Upper lobe of right lung (tissue), 1 donor: ENCODE measurements at regions not wholly inside any gene's neighbourhood (a gene's known extent, or its start where the extent isn't known, plus 50 kb on each side); places are given as distances from the start of the nearest gene placed in this dataset.
A peak's percentile ranks its signal among the peaks of the same experiment; 100 is the strongest.

Experiments
- ATAC-seq: fragments of 200-7000 bp; cut with Tn5 transposase; one replicate; pipeline ENCODE4 v1.9.1; 2020; ENCODE audit warnings: mild to moderate bottlenecking, moderate library complexity
- DNase-seq: peaks from one replicate; pipeline ENCODE4 v3.0.0-alpha.2; 2020
- H3K27ac ChIP-seq: fragments of 200-600 bp; one replicate; pipeline ENCODE4 v1.8.0; 2022
- H3K27me3 ChIP-seq: fragments of 200-600 bp; one replicate; pipeline ENCODE4 v1.8.0; 2022; ENCODE audit warnings: mild to moderate bottlenecking
- H3K36me3 ChIP-seq: fragments of 200-600 bp; one replicate; pipeline ENCODE4 v1.8.0; 2022
- H3K4me1 ChIP-seq: fragments of 200-600 bp; one replicate; pipeline ENCODE4 v1.8.0; 2022
- H3K4me3 ChIP-seq: fragments of 200-600 bp; one replicate; pipeline ENCODE4 v1.8.0; 2022; ENCODE audit warnings: mild to moderate bottlenecking
- H3K9me3 ChIP-seq: fragments of 200-600 bp; one replicate; pipeline ENCODE4 v1.8.0; 2022
- intact Hi-C: fragments of 100-400 bp; cut with DNase I; formaldehyde crosslinking; loops from one replicate; pipeline ENCODE4 v1.11.0; 2022
- TF ChIP-seq, protein P1 (sequence below): fragments of 200-600 bp; IDR thresholded peaks from one replicate; pipeline ENCODE4 v1.8.0; 2022; ENCODE audit warnings: antibody characterized with exemption
- donor health status: DM: no; HTN: yes; CAD: no; lungs with severe emphysema.

DNA sequence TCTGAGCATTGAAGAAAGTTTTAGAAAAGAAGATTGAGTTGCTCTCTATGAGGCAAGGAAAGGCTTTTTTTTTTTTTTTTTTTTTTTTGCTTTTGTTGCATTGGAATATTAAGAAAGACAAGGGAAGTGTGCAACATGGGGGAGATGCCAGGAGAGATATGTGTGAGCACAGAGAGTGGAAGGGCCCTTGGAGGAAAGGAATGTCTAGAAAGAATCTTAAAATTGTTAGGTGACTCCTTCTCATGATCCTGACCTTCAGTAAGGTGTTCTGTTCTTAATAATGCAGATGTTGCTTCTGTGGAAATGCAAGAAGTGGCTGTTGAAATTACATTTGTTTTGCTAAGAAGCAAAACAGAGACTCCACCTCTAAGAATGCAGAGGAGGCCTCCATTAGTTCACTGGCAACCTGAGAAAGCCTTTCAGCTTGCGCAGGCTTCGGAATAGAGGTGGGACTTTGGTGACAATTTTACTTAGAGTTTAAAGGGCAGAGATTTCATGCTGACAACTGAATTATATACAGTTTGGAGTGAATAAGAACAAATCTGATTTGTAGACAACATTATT lies 118.0 kb upstream of the ASCC3 start:
- DNase-seq (no peak), ATAC-seq (no peak)
- TF ChIP-seq, protein P1, sequence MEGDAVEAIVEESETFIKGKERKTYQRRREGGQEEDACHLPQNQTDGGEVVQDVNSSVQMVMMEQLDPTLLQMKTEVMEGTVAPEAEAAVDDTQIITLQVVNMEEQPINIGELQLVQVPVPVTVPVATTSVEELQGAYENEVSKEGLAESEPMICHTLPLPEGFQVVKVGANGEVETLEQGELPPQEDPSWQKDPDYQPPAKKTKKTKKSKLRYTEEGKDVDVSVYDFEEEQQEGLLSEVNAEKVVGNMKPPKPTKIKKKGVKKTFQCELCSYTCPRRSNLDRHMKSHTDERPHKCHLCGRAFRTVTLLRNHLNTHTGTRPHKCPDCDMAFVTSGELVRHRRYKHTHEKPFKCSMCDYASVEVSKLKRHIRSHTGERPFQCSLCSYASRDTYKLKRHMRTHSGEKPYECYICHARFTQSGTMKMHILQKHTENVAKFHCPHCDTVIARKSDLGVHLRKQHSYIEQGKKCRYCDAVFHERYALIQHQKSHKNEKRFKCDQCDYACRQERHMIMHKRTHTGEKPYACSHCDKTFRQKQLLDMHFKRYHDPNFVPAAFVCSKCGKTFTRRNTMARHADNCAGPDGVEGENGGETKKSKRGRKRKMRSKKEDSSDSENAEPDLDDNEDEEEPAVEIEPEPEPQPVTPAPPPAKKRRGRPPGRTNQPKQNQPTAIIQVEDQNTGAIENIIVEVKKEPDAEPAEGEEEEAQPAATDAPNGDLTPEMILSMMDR: no peak
- no peak overlapping the region for H3K4me3 ChIP-seq
- H3K27ac ChIP-seq: no peak overlapping the region
- intact Hi-C loops: no loop called here
- no peaks in the 10 kb centered on the region for H3K9me3 ChIP-seq
- no peaks in the 10 kb centered on the region for H3K27me3 ChIP-seq
- no peaks in the 10 kb centered on the region for H3K36me3 ChIP-seq
- H3K4me1 ChIP-seq: no peaks in the 10 kb centered on the region

DNA sequence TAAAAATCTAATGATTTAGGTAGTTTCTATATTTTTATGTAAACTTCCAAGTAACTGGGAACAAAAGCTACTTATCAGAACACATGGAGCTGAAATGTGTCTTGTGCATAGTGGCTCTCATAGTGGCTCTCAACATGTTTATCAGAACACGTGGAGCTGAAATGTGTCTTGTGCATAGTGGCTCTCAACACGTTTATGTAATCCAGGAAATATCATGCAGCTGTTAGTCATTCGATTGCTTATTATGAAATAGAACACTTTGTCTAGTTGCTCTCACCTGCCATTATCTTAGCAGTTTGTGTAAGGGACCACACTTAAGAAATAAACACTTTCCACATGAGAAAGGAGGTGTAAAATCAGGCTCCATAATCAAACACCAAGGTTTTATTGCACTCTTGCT lies 119.2 kb upstream of the ASCC3 start:
- H3K9me3 ChIP-seq: no peaks in the 10 kb centered on the region
- H3K4me3 ChIP-seq: no peak overlapping the region
- H3K36me3 ChIP-seq: no peaks in the 10 kb centered on the region
- TF ChIP-seq, protein P1: no peak
- intact Hi-C loops: no loop called here
- H3K27ac ChIP-seq: no peak overlapping the region
- no peaks in the 10 kb centered on the region for H3K4me1 ChIP-seq
- no peaks in the 10 kb centered on the region for H3K27me3 ChIP-seq
- peak; percentile 79 for ATAC-seq
- no peak for DNase-seq

DNA sequence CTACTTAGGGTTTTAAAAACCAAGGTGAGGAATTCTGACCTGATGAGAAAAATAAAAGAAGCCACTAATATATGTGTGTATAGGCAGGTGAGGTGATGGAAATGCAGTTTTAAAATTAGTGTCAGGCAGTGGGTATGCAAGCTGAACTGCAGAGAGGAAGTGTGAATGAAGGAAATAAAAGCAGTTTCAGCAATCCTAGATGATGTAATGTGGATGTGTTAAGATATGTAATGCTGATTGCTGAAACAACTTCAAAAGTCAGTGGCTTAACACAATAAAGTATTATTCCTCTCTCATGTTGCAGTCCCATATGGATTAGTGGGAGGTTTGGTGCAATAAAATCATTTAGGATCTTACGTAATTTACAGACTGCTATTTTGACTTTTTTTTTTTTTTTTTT lies 119.9 kb upstream of the ASCC3 start:
- DNase-seq (no peak), ATAC-seq (no peak)
- Histone ChIP-seq H3K27ac (no peak overlapping the region), H3K4me3 (no peak overlapping the region), H3K36me3 (no peaks in the 10 kb centered on the region), H3K4me1 (no peaks in the 10 kb centered on the region), H3K9me3 (no peaks in the 10 kb centered on the region), H3K27me3 (no peaks in the 10 kb centered on the region)
- intact Hi-C loops: no loop called here
- TF ChIP-seq, protein P1: no peak

DNA sequence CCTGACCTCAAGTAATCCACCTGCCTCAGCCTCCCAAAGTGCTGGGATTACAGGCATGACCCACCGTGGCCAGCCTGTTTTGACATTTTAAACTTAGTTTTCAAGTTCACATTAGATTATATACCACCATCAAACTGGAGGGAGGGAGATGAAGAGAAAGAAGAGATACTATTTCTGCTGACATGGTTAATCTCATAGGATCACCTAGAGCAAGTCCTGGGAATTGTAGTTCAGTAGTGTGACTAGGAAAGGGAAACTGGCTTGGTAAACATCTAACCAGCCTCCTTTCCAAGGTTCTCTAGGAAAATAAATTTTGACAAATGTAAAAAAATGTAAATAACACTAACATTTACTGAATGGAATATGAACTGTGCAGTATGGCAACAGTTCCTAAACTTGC lies 120.5 kb upstream of the ASCC3 start:
- TF ChIP-seq, protein P1: no peak
- intact Hi-C loops: no loop called here

DNA sequence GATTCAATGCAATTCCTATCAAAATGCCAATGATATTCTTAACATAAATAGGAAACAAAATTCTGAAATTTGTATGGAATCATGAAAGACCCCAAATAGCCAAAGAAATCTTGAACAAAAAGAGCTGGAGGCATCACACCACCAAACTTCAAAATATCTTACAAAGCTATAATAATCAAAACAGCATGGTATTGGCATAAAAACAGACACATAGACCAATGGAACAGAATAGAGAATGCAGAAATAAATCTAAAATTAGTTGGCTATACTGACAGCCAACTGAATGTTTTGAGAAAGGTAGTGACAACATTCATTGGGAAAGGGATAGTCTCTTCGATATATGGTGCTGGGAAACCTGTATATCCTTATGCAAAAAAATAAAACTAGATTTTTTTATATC lies 121.9 kb upstream of the ASCC3 start:
- ATAC-seq (no peak), DNase-seq (no peak)
- intact Hi-C loops: no loop called here
- Histone ChIP-seq H3K27ac (no peak overlapping the region), H3K4me1 (no peaks in the 10 kb centered on the region), H3K36me3 (no peaks in the 10 kb centered on the region), H3K9me3 (no peaks in the 10 kb centered on the region), H3K4me3 (no peak overlapping the region), H3K27me3 (no peaks in the 10 kb centered on the region)
- TF ChIP-seq, protein P1: no peak

More for the DNA sequence above, 120.5 kb upstream of the ASCC3 start:
- H3K9me3 ChIP-seq: no peaks in the 10 kb centered on the region
- H3K36me3 ChIP-seq: no peaks in the 10 kb centered on the region
- no peak for ATAC-seq
- no peak for DNase-seq
- H3K27ac ChIP-seq: no peak overlapping the region
- no peak overlapping the region for H3K4me3 ChIP-seq
- H3K4me1 ChIP-seq: no peaks in the 10 kb centered on the region
- no peaks in the 10 kb centered on the region for H3K27me3 ChIP-seq

DNA sequence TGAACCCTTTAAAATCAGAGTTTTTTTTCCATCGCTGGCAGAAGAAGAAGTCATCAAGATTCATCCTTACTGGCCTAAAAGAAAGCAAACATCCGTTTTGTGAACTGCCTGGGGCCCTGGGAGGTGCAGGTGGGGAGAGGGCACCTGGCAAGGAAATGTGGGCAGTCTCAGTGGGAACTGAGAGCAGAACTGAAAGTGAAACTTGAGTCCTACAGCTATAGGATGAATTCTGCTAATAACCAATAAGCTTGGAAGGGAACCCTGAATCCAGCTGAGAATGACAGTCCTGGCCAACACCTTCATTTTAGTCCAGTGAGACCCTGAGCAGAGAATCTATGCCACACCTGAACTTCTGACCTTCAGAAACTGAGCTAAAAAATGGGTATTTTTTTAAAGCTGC lies 130.1 kb upstream of the ASCC3 start:
- H3K27ac ChIP-seq: no peak overlapping the region
- ATAC-seq (no peak), DNase-seq (no peak)
- H3K4me3 ChIP-seq: no peak overlapping the region
- TF ChIP-seq, protein P1: no peak
- no peaks in the 10 kb centered on the region for H3K9me3 ChIP-seq
- H3K4me1 ChIP-seq: no peaks in the 10 kb centered on the region
- no peaks in the 10 kb centered on the region for H3K27me3 ChIP-seq
- intact Hi-C loops: no loop called here
- H3K36me3 ChIP-seq: no peaks in the 10 kb centered on the region
